IPS DF 4.7 (cell line): ENCODE measurements at regions not wholly inside any gene's neighbourhood (a gene's known extent, or its start where the extent isn't known, plus 50 kb on each side); places are given as distances from the start of the nearest gene placed in this dataset.
"Not testable (repeated sequence)": the region's sequence is repeated elsewhere in the genome, so short reads cannot be mapped to it uniquely, and the experiment has no call there.

ENCODE experiments used
- DNase-seq: peaks from one replicate; pipeline ENCODE4 v3.0.0-alpha.2; 2013; ENCODE audit warnings: low spot score; ENCODE audit errors: extremely low read depth

DNA sequence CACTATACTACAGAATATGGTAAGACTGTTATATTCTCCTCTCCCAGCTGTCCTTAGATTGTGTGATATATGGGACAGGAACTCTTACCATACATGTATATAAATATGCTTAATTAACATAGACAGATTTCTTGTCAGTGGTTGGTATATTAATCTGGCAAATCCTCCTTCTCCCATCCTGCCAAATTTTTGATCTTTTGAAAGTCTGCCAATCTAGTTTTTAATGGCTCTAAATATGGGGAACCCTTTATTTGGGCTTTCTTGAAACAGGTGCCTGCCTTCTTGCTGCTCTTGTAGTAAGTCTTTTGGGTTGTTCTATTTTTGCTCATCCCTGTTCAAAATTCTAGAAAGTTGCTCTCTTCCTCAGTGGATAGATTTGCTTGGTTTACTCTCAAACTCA, 63.5 kb downstream of the SPATA31D1 start:
- DNase-seq: no peak

DNA sequence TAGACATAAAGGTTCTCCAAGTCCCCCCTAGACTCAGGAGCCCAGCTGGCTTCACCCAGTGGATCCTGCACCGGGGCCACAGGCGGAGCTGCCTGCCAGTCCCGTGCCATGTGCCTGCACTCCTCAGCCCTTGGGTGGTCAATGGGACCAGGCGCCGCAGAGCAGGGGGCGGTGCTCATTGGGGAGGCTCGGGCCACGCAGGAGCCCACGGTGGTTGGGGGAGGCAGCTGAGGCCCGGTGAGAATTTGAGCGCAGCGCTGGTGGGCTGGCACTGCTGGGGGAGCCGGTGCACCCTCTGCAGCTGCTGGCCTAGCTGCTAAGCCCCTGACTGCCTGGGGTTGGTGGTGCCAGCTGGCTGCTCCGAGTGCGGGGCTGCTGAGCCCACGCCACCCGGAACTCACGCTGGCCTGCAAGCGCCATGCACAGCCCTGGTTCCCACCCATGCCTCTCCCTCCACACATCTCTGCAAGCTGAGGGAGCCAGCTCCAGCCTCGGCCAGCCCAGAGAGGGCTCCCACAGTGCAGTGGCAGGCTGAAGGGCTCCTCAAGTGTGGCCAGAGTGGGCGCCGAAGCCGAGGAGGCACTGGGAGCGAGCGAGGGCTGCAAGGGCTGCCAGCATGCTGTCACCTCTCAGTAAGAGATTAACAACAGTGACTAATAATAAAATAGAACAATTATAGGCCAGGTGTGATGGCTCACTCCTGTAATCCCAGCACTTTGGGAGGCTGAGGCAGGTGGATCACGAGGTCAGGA, 65.9 kb downstream of the SPATA31D1 start:
- no peak for DNase-seq

DNA sequence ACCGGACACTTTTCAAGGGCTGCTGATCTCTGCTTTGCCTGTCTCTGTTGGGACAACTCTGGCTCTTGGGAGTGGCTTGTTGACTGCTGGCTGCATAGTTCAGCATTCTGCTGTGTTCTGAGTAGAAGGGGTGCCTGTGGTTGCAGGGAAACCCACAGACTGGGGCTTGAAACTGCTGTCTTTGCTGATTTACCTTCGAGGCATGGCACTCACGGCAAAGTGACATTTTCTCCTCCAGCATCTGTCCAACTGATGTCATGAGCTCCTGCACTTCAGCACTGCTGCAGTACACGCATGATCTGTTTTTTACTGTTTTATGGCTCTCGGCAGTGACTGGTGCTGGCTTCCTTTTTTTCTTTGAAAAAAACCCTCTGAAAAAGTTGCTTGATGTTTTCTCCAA, 69.2 kb downstream of the SPATA31D1 start:
- DNase-seq: no peak

DNA sequence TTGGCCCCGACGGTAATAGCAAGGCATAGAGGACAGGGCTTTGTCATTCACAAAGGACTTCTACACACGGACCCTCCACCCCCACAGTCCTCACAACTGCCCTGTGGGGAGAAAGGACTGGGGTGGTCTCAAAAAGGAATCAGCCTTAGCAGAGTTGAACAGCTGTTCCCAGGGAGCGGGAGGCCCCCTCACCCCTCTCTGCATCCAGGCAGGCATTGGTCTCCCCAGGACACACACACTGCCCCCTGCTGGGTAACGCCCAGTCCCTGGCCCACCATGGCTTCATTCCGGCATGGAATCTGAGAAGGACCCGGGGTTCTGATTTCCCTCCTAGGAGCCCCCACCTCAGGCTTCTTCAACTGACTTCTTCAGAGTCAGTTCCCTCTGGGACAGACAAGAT, 73.2 kb downstream of the SPATA31D1 start:
- not testable (repeated sequence) for DNase-seq

DNA sequence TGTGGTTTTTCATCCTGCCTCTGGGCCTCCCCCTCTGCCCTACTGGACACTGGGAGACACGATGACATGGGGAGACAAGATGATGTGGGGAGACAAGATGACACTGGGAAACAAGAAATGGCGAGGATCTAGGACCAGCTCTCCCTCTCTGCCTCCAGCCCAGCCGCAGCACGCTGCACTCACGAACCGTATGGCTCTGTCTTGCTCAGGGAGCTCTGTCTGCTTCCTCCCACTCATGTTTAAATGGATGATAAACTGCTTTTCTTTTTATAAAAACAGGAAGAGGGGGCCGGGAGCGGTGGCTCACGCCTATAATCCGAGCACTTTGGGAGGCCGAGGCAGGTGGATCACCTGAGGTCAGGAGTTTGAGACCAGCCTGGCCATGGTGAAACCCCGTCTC, 73.7 kb downstream of the SPATA31D1 start:
- no peak for DNase-seq

DNA sequence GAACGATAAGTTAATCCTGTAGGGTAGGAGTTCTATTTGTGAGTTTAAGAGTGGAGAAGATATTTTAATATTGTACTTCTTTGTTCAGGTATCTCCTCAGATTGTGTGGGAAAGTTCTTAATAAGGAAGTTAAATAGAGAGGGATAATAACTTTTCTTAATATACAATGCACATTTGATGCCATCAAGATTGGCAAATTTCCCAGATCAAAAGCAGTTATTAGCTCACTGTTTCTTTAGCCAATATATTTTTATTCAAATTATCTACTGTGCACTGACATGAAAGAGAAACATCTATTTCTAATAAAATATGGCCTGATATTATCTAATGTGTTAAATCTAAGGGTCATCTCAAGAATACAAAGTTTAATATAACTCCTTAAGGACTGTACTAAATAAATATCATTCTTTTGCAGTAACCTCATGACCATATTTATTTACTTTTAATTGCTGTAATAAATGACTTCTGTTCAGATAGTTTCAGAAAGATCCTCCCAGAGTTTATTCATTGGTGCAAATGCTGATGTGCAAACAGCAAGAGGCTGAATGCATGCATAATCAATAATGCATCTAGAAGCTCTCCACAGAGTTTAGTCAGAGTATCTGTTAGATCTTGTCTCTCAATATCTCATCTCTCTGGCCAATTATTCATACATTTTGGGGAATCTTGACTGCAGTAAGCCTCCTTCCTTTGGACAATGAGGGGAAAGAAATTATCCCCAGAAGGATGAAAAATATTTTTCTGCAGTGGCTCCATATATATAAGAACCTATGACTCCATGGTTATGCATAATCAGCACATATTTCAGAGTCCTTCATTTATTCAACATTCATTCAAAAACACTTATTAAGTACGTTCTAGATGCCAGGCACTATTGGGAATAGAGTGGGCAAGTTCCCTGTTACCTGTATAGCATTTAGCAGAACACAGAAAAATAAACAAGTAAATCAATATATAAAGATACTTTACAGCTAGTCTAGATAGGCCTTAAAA, 85.3 kb downstream of the SPATA31D1 start:
- no peak for DNase-seq

DNA sequence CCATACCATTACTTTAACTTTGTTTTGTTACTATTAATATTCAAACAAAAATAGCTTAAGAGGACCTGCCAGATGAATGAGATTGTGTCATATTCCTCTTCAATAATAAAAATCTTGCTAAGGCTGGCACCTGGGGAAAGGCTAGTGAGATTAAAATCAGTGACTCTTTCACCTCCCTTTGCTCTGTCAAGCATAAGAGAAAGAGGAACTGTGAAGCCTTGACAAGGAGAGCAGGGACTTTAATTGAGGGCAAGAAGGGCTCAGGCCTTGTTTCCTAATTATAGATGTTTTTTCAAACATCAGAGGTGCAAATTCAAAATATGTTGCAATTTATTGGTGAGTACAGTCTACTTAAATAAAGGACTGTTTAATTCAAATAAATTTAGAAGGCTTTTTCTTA, 91.7 kb downstream of the SPATA31D1 start:
- no peak for DNase-seq

DNA sequence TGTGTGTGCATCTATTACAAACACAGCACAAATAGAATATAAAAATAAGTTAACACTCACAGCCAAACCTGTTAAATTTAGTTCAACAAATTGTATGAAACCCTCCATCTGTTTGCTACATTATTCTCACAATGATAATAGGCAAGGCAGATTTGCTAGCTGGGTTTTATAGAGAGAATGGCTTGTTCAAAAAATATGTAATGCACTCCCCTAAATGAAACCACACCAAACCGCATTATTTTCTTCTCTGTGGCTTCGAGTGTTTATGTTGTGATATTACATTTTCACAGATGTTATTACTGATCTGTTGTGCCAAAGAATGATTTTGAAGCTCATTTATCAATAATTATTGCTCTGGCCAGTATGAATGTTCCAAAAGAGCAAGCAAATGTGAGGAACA, 92.9 kb downstream of the SPATA31D1 start:
- no peak for DNase-seq

DNA sequence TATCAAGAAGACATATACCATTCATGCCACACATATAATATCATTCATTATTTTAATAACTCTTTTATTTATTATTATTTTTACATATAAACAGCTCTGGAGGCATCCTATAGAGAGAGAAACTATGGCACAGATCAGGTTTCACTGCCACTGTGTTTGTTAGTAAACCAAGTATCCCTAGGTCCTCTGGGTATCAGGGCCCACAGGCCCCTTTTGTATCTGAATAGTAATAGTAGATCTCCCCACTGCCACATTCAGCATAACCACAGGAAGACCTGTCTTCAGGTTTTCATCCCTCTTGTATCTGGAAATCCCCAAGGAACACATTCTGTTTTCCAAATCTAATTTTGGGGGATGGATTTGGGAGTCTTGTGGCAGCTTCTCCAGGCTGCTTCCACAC, 94.0 kb downstream of the SPATA31D1 start:
- DNase-seq: no peak

DNA sequence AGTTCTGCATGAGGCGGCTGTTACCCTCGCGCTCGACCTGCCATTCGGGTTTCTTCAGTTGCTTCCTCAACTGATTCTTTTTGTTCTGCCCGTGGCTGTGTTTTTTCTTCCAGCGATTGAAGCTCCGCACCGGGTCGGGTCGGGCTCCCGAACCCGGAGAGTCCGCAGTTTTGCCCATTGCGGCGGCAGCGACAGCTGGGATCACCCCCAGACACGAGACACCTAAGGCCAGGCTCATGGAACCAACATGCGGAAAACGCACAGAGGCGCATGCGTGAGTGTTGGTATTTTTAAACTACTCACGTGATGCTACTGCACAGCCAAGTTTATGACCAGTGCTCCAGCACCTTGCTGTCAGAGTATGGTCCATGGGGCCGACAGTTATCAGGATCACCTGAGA, 100.0 kb downstream of the SPATA31D1 start:
- DNase-seq: no peak

DNA sequence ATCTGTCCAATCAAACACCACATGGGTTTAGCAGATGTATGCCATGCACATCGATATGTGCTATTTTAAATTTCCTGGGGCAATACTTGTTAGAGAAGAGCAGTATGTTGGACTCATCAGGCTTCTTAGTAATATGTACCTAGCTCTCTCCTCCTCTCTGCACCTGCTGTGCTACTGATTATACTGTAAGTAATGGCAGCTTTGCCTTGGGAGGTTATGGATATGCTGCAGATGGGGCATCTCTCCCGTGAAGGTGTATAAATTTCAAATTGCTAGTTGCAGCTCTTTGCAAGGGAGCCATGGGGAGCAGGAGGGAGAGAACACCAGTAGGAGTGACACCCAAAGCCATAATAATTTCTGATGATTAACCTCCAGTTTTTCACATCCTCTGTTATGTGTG, 101.5 kb downstream of the SPATA31D1 start:
- no peak for DNase-seq

DNA sequence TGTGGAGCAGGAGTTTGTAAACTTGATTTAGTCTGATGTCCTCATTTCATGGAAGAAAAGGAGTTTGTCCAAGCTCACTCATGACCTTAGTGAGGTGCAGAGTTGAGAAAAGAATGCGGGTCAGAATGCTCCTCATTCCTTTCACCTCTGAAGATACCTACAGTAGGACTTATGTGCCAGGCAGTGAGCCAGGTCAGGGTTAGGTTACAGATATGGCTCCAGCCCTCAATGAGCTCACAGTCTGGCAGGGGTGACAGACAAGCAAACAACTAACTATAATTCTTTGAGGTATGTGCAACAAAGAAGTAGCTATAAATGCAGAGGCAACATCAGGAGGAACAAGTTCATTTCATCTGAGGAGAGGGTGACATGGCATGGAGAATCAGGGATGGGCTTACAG, 102.5 kb downstream of the SPATA31D1 start:
- no peak for DNase-seq

DNA sequence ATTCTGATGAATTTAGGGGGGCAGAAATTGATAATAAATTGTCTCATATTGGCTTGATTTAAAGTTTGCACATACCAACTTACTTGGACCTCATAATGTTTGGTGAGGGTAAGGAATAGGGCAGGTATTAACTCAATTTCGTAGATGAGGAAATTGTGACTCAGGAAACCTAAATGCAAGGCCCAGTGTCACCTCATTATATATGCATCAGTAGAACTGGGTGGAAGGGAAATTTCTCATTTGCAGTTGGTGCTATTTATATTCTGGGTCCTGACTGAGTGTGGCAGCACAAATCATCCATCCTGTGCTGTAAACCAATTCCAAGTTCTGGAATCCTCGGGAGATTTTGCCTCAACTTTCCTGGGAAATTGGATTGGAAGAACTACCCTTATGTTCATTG, 103.0 kb downstream of the SPATA31D1 start:
- no peak for DNase-seq

DNA sequence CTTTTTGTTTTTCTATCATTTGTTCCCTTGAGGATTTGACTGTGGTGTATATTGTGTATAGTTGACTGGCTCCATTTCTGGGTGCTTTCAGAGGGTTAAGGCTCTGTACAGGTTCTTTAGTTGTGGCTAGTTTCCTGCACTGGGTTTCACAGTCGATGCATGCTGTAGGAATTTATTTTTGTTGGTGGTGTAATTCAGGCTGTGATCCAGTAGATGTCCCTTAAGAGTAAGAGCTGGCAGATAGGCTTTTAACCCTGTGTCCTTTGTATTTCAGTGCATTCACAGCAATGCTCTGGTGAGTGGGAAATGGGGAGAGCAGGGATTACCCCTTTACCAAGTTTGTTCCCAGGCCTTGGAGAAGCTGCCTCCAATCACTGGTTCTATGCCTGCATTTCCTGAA, 112.9 kb downstream of the SPATA31D1 start:
- DNase-seq: no peak

DNA sequence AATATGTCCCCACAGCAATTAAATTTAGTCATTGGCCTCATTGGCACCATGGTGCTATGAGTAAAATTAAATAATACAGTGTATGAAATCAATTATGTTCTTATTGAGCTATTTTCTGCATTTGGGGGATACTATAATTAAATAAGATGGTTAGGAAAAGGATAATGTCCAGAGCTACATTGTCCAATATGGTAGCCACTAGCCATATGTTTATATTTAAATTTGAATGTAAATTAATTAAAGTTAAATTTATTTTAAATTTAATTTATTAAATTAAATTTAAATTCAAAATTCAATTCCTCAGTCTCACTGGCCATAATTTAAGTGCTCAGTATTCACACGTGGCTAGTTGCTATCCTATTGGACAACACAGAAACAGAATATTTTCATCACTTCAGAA, 115.7 kb downstream of the SPATA31D1 start:
- no peak for DNase-seq

DNA sequence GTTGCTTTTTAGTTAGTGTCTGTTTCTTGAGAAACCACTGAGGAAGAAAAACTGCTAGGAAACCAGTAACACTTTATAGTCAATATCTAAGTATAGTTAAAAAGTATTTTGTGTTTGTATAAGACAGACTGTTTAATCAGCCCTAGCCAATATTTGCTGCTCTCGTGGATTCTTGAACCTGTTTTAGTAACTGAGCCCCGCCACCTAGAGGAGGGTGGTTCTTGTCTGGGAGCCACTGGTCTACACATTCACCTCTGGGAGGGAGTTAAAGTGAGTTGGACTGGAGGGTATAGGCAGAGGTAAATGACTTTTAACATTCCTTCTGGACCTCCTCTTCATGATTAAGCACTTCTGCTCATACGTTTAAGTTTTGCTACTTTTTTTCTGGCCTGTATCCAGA, 117.2 kb downstream of the SPATA31D1 start:
- DNase-seq: no peak

DNA sequence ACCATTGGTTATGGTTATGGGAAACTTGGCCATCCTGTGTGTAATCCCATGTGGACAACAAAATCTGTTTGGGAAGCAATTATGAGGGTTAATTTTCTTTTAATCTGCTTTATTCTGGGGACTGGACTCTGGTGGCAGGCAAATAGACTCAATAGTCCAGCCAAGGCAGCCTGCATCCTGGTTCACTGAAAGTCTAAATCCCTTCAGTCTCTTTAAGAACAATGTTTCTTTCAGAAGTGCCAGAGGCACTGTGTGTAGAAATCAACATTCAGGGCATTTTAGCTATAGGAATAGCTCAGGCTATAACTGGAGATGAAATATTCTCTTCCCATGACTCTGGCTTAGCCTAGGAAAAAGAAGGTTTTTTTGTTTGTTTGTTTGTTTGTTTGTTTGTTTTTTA, 118.0 kb downstream of the SPATA31D1 start:
- DNase-seq: no peak

DNA sequence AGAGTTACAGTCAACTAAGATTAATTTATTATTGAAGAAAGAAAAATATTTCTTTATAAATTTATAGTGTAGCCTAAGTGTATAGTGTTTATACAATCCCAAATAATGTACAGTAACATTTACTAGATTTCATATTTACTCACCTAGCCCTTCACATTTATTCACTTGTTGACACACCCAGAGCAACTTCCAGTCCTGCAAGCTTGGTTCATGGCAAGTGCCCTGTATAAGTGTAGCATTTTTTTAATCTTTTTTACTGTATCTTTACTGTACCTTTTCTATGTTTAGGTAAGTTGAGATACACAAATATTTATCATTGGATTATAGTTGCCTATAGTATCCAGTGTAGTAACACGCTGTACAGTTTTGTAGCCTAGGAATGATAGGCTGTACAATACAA, 119.9 kb downstream of the SPATA31D1 start:
- no peak for DNase-seq

DNA sequence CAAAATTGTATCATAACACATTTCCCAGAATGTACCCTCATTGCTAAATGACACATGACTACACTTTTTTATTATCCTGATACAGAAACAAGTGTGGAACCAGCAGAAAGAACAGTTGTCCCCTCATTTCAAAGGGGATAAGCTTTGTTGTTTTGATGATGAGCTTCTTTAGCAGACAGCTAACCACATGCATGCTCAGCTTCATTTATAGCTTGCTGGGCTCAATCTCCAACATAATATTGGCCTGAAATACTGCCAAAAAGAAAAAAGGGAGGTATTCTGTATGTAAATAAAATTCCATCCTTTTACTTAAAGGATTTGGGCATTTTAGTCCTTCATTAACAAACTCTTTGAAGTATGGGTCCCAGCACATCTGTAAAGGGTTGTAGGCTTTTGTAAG, 120.4 kb downstream of the SPATA31D1 start:
- no peak for DNase-seq

DNA sequence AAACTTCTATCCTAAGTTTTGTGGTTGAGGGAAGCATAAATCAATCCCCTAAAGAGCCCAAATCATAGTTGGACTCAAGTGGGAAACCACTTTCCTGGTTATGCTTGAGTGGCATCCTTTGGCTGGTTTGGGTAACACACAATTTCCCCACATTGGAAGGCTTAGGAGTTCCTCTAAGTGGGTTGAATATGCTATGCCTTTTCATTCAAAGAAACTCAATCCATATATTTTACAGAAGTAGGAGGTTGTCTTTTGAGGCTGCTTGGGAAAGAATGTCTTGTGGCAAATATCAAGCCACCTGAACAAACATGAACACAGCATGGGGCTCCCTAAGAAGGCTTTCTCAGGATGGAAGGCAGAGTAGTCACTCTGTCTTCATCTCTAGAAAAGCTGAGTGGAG, 121.1 kb downstream of the SPATA31D1 start:
- no peak for DNase-seq

DNA sequence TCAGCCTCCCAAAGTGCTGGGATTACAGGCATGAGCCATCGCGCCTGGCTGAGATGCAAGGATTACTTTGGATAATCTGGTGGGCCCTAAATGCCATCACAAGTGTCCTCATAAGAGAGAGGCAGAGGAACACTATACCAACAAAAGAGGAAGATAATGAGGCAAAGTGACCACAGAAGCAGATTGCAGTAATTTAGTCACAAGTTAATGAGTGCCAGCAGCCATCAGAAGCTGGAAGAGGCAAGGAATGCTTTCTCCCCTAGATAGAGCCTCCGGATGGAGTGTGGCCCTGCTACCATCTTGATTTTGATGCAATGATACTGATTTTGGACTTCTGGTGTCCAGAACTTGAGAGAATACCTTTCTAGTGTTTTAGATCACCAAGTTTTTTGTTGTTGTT, 122.3 kb downstream of the SPATA31D1 start:
- no peak for DNase-seq

DNA sequence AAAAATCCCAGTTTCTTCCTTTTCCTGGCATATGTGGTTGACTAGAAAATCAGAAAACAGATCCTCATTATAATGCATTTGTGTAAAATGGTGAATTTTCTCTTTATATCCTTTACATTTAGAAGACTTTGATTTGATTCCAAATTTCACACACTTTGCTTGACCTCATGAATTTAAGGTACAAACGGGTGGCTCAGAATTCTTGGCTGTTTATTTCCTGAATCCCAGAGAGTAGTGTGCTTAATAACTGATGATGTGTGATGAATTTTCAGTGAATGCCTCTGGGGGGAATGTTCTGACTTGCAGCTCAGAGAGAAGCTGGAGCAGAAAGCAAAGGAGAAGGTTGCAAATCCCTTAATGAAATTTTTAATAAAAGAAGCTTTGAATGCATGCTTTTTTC, 126.8 kb downstream of the SPATA31D1 start:
- no peak for DNase-seq

DNA sequence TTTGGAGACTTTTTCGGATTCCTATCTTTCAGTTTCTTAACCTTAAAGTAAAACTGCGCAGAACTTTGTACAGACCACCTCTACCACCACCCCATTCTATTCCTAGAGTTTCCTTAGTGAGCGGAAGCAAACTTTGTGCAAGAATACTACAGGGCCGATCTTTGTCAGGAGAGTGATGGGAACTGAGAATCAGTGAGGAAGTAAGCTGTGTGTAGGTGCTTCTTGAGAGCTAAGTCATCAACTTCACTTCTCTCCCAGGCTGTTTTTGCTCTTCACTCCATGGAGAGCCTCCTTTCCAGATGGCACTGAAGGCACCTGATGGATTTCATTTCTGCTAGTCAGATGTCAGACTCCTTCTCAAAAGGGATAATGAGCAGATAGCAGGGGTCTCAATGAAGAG, 127.3 kb downstream of the SPATA31D1 start:
- no peak for DNase-seq
